Mesenchymal stem cell (in vitro differentiated cells and primary cell): ENCODE measurements at regions not wholly inside any gene's neighbourhood (a gene's known extent, or its start where the extent isn't known, plus 50 kb on each side); places are given as distances from the start of the nearest gene placed in this dataset.

Source experiments
- DNase-seq: peaks from one replicate; pipeline ENCODE4 v3.0.0-alpha.2; 2013
- H2AFZ ChIP-seq: one replicate; pipeline ENCODE4 v1.6.1; 2013; ENCODE audit warnings: low read depth, mild to moderate bottlenecking, control low read depth, inconsistent platforms, low read length, moderate library complexity
- H2AK5ac ChIP-seq: 2 replicates; pipeline ENCODE4 v1.6.1; 2013; ENCODE audit warnings: low read length, moderate library complexity, mild to moderate bottlenecking, inconsistent platforms; ENCODE audit not compliant: severe bottlenecking
- H2BK120ac ChIP-seq: one replicate; pipeline ENCODE4 v1.6.1; 2013; ENCODE audit warnings: low read depth, mild to moderate bottlenecking, inconsistent platforms, low read length, moderate library complexity
- H2BK12ac ChIP-seq, 2 experiments: one replicate each; pipeline ENCODE4 v1.6.1; 2013; ENCODE audit warnings: inconsistent platforms in 2 of 2, low read length in 2 of 2, mild to moderate bottlenecking in 2 of 2, moderate library complexity in 2 of 2, control low read depth in 1 of 2
- H2BK15ac ChIP-seq: one replicate; pipeline ENCODE4 v1.6.1; 2013; ENCODE audit warnings: mild to moderate bottlenecking, low read depth, inconsistent platforms; ENCODE audit not compliant: poor library complexity, severe bottlenecking
- H2BK5ac ChIP-seq: 2 replicates; pipeline ENCODE4 v1.6.1; 2013; ENCODE audit warnings: low read depth, mild to moderate bottlenecking, low read length, control low read depth, inconsistent platforms; ENCODE audit not compliant: poor library complexity, severe bottlenecking
- H3K14ac ChIP-seq, 2 experiments: one replicate each; pipeline ENCODE4 v1.6.1; 2013; ENCODE audit warnings: inconsistent platforms in 2 of 2, low read length in 2 of 2, control low read depth in 1 of 2, mild to moderate bottlenecking in 1 of 2, moderate library complexity in 1 of 2
- H3K18ac ChIP-seq, 2 experiments: one replicate each; pipeline ENCODE4 v1.6.1; 2013; ENCODE audit warnings: inconsistent platforms in 2 of 2, low read length in 2 of 2, control low read depth in 1 of 2, low read depth in 1 of 2, mild to moderate bottlenecking in 1 of 2
- H3K23ac ChIP-seq, 2 experiments: one replicate each; pipeline ENCODE4 v1.6.1; 2013; ENCODE audit warnings: inconsistent platforms in 2 of 2, low read length in 2 of 2, mild to moderate bottlenecking in 2 of 2, moderate library complexity in 2 of 2, control low read depth in 1 of 2
- H3K27ac ChIP-seq: 2 replicates; pipeline ENCODE4 v1.5.1; 2013; ENCODE audit warnings: mild to moderate bottlenecking, moderate library complexity, low read length, control low read depth, inconsistent platforms; ENCODE audit not compliant: poor library complexity, severe bottlenecking
- H3K27me3 ChIP-seq, 2 experiments: 2 replicates each; pipeline versions ENCODE4 v1.6.1 to v1.7.0; 2013; ENCODE audit warnings: low read length in 2 of 2, mild to moderate bottlenecking in 2 of 2, moderate library complexity in 2 of 2, control low read depth in 1 of 2, inconsistent platforms in 1 of 2; ENCODE audit not compliant: control insufficient read depth in 1 of 2, insufficient read depth in 1 of 2
- H3K36me3 ChIP-seq, 2 experiments: 2 replicates each; pipeline versions ENCODE4 v1.6.1 to v1.7.0; 2013; ENCODE audit warnings: low read length in 2 of 2, control low read depth in 1 of 2, inconsistent platforms in 1 of 2, low read depth in 1 of 2, mild to moderate bottlenecking in 1 of 2; ENCODE audit not compliant: insufficient read depth in 2 of 2, control insufficient read depth in 1 of 2
- H3K4ac ChIP-seq, 2 experiments: one replicate each; pipeline ENCODE4 v1.6.1; 2013; ENCODE audit warnings: inconsistent platforms in 2 of 2, low read length in 2 of 2, mild to moderate bottlenecking in 2 of 2, moderate library complexity in 2 of 2, control low read depth in 1 of 2, low read depth in 1 of 2
- H3K4me1 ChIP-seq: 2 replicates; pipeline ENCODE4 v1.6.1; 2013; ENCODE audit warnings: low read depth, low read length, control low read depth; ENCODE audit not compliant: control insufficient read depth, insufficient read depth
- H3K4me2 ChIP-seq: 2 replicates; pipeline ENCODE4 v1.6.1; 2013; ENCODE audit warnings: low read length, mild to moderate bottlenecking, inconsistent platforms; ENCODE audit not compliant: poor library complexity, severe bottlenecking
- H3K4me3 ChIP-seq, 2 experiments: 2 replicates each; pipeline versions ENCODE4 v1.5.1 to v1.7.0; 2013; ENCODE audit warnings: low read length in 2 of 2, mild to moderate bottlenecking in 2 of 2, control low read depth in 1 of 2, low read depth in 1 of 2; ENCODE audit not compliant: insufficient read depth in 1 of 2
- H3K79me1 ChIP-seq: replicated peaks from 2 replicates; pipeline ENCODE4 v1.6.1; 2013; ENCODE audit warnings: mild to moderate bottlenecking, control low read depth, low read length, inconsistent platforms; ENCODE audit not compliant: poor library complexity, severe bottlenecking
- H3K9ac ChIP-seq: 2 replicates; pipeline ENCODE4 v1.7.0; 2013; ENCODE audit warnings: mild to moderate bottlenecking, low read length, moderate library complexity
- H3K9me3 ChIP-seq: 2 replicates; pipeline ENCODE4 v1.7.0; 2013; ENCODE audit warnings: mild to moderate bottlenecking, low read length; ENCODE audit not compliant: control insufficient read depth
- H4K8ac ChIP-seq: one replicate; pipeline ENCODE4 v1.6.1; 2013; ENCODE audit warnings: inconsistent platforms, mild to moderate bottlenecking, low read length, moderate library complexity
- H4K91ac ChIP-seq: one replicate; pipeline ENCODE4 v1.6.1; 2013; ENCODE audit warnings: mild to moderate bottlenecking, low read length, inconsistent platforms
- WGBS: methylation state at CpG from one replicate; pipeline ENCODE4 v1.1.7; 2013; ENCODE audit warnings: mixed read lengths; 5-methylcytosine and 5-hydroxymethylcytosine counted together

GRCh38 chr5:109922381-109922995 lies 232.8 kb downstream of the MAN2A1 start:
- Histone ChIP-seq H3K9me3 (peaks cover 2% of the 10 kb centered on the region), H3K4me3 (no peak overlapping the region), H3K4me2 (no peak overlapping the region), H2AFZ (no peak overlapping the region), H2BK5ac (no peak overlapping the region), H3K9ac (no peak overlapping the region), H3K4me1 (no peaks in the 10 kb centered on the region), H3K27me3 (peaks cover 0 to 17% of the 10 kb centered on the region in 2 experiments), H3K18ac (no peak overlapping the region), H3K79me1 (no peaks in the 10 kb centered on the region), H3K4ac (no peak overlapping the region), H2BK15ac (no peak overlapping the region), H4K91ac (no peak overlapping the region), H3K23ac (no peak overlapping the region), H4K8ac (no peak overlapping the region), H2BK120ac (no peak overlapping the region), H3K14ac (peak overlapping the region in 1 of 2 experiments; percentile 19), H3K36me3 (no peaks in the 10 kb centered on the region), H2BK12ac (no peak overlapping the region), H3K27ac (no peak overlapping the region), H2AK5ac (no peak overlapping the region)
- 78% methylated on average over 6 of the region's 6 CpGs for WGBS
- DNase-seq = no peak

GRCh38 chr5:109923205-109923604 lies 233.5 kb downstream of the MAN2A1 start:
- H2BK5ac ChIP-seq = no peak overlapping the region
- no peaks in the 10 kb centered on the region for H3K4me1 ChIP-seq
- no peaks in the 10 kb centered on the region for H3K36me3 ChIP-seq
- H3K27me3 ChIP-seq = peaks cover 0 to 17% of the 10 kb centered on the region in 2 experiments
- H3K14ac ChIP-seq = no peak overlapping the region
- H3K4me3 ChIP-seq = no peak overlapping the region
- no peak for DNase-seq
- no peaks in the 10 kb centered on the region for H3K79me1 ChIP-seq
- no peak overlapping the region for H3K27ac ChIP-seq
- H3K23ac ChIP-seq = no peak overlapping the region
- H2BK120ac ChIP-seq = no peak overlapping the region
- no peak overlapping the region for H4K8ac ChIP-seq
- no peak overlapping the region for H2BK15ac ChIP-seq
- WGBS = 92% methylated on average over 1 of the region's 1 CpG
- no peak overlapping the region for H3K4ac ChIP-seq
- H2BK12ac ChIP-seq = no peak overlapping the region
- H2AK5ac ChIP-seq = no peak overlapping the region
- H3K9me3 ChIP-seq = no peaks in the 10 kb centered on the region
- no peak overlapping the region for H3K18ac ChIP-seq
- no peak overlapping the region for H3K9ac ChIP-seq
- no peak overlapping the region for H2AFZ ChIP-seq
- H3K4me2 ChIP-seq = no peak overlapping the region
- no peak overlapping the region for H4K91ac ChIP-seq

- no peaks in the 10 kb centered on the region for H3K36me3 ChIP-seq
- H3K18ac ChIP-seq = no peak overlapping the region
- H3K27ac ChIP-seq = no peak overlapping the region
- H3K4me1 ChIP-seq = no peaks in the 10 kb centered on the region
- no peak overlapping the region for H3K4me3 ChIP-seq
- H2BK5ac ChIP-seq = no peak overlapping the region
- H2BK15ac ChIP-seq = no peak overlapping the region
- no peak overlapping the region for H3K4me2 ChIP-seq
- no peak overlapping the region for H3K4ac ChIP-seq
- H2BK120ac ChIP-seq = no peak overlapping the region
- H2BK12ac ChIP-seq = no peak overlapping the region
- H3K23ac ChIP-seq = no peak overlapping the region
- no peak overlapping the region for H4K8ac ChIP-seq
- H3K9ac ChIP-seq = no peak overlapping the region
- H2AFZ ChIP-seq = no peak overlapping the region
- 97% methylated on average over 7 of the region's 7 CpGs for WGBS
- H4K91ac ChIP-seq = no peak overlapping the region
- no peaks in the 10 kb centered on the region for H3K9me3 ChIP-seq
- peaks cover 0 to 17% of the 10 kb centered on the region in 2 experiments for H3K27me3 ChIP-seq
- DNase-seq = no peak
- H3K14ac ChIP-seq = no peak overlapping the region
- H3K79me1 ChIP-seq = no peaks in the 10 kb centered on the region
- H2AK5ac ChIP-seq = no peak overlapping the region
Measured at GRCh38 chr5:109924237-109925107, 234.7 kb downstream of the MAN2A1 start.

- no peak overlapping the region for H3K14ac ChIP-seq
- no peak for DNase-seq
- peaks cover 0 to 17% of the 10 kb centered on the region in 2 experiments for H3K27me3 ChIP-seq
- no peak overlapping the region for H3K9ac ChIP-seq
- H3K4me3 ChIP-seq = no peak overlapping the region
- no peaks in the 10 kb centered on the region for H3K9me3 ChIP-seq
- H3K4ac ChIP-seq = no peak overlapping the region
- no peak overlapping the region for H3K4me2 ChIP-seq
- H3K18ac ChIP-seq = no peak overlapping the region
- H3K27ac ChIP-seq = no peak overlapping the region
- no peak overlapping the region for H2BK120ac ChIP-seq
- H3K23ac ChIP-seq = no peak overlapping the region
- H2AK5ac ChIP-seq = no peak overlapping the region
- no peaks in the 10 kb centered on the region for H3K79me1 ChIP-seq
- H4K91ac ChIP-seq = no peak overlapping the region
- H2BK5ac ChIP-seq = no peak overlapping the region
- no peaks in the 10 kb centered on the region for H3K36me3 ChIP-seq
- WGBS = 97% methylated on average over 2 of the region's 3 CpGs
- H2AFZ ChIP-seq = no peak overlapping the region
- H4K8ac ChIP-seq = no peak overlapping the region
- no peaks in the 10 kb centered on the region for H3K4me1 ChIP-seq
- H2BK12ac ChIP-seq = no peak overlapping the region
- no peak overlapping the region for H2BK15ac ChIP-seq
Measured at GRCh38 chr5:109927639-109928038, 237.9 kb downstream of the MAN2A1 start.
